ENCODE measurements at regions not wholly inside any gene's neighbourhood (a gene's known extent, or its start where the extent isn't known, plus 50 kb on each side); places are given as distances from the start of the nearest gene placed in this dataset.
A peak's percentile ranks its signal among the peaks of the same experiment; 100 is the strongest.

DNA sequence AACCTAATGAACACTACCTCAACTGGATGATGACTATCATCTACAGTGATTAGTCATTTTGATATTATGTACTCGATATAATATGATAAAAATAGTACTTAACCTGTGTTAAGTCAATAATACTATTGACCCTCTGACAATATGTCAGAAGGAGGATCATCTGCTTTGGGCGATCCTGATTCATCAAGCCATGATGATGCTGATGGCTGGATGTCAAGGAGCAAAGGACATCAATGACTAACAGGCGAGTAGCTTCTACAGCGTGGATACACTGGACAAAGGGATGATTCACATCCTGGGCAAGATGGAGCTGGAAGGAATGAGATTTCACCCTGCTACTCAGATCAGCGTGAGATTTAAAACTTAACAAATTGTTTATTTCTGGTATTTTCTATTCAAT lies 94.4 kb upstream of the SKAP2 start:
- no peaks in the 10 kb centered on the region for H3K36me3 ChIP-seq (ENCODE audit: control insufficient read depth in 2 of 4, insufficient read depth in 4 of 4, low read length in 3 of 4)
- H3K9me3 ChIP-seq (ENCODE audit: insufficient read depth in 2 of 2, low read depth in 1 of 2, low read length in 1 of 2), result no peaks in the 10 kb centered on the region
- no peak overlapping the region for H3K4me2 ChIP-seq (ENCODE audit: insufficient read depth in 1 of 2, low read depth in 2 of 2, low read length in 2 of 2)
- no peak overlapping the region for H4K91ac ChIP-seq (replicated peaks; ENCODE audit: insufficient read length, low read length)
- H4K5ac ChIP-seq (ENCODE audit: insufficient read length, low read depth, low read length), result no peak overlapping the region
- H4K8ac ChIP-seq (ENCODE audit: extremely low read depth, insufficient read depth, low read length), result no peak overlapping the region
- no peak overlapping the region for H2BK5ac ChIP-seq (ENCODE audit: low read depth, low read length)
- no peaks in the 10 kb centered on the region for H4K20me1 ChIP-seq (replicated peaks in 1 of 2; ENCODE audit: control insufficient read depth in 1 of 2, insufficient read depth in 2 of 2, low read length in 2 of 2)
- H3K56ac ChIP-seq (replicated peaks; ENCODE audit: insufficient read length, low read depth, low read length), result no peak overlapping the region
- H3K79me1 ChIP-seq (ENCODE audit: low read depth, low read length), result no peaks in the 10 kb centered on the region
- ChIA-PET CTCF (ENCODE audit: partially characterized antibody) (interaction anchor here (0.7 to 2.1 kb wide), 4 partner anchors 10 to 983 kb away, joined by 3 to 5 read pairs (median 4); no protein-coding TSS in a partner anchor), POLR2A (ENCODE audit: partially characterized antibody) (interaction anchor here (0.6 to 1.2 kb wide), 3 partner anchors 11 to 91 kb away, joined by 3 to 4 read pairs (median 4); no protein-coding TSS in a partner anchor)
- no peak for DNase-seq (ENCODE audit: low read depth in 1 of 2, low spot score in 2 of 2)
- no peak overlapping the region for H2BK15ac ChIP-seq (ENCODE audit: low read length)
- no peak overlapping the region for H3K4ac ChIP-seq (replicated peaks; ENCODE audit: insufficient read length, low read depth, low read length)
- H3K27me3 ChIP-seq (replicated peaks in 1 of 4; ENCODE audit: control insufficient read depth in 3 of 4, extremely low read depth in 1 of 4, insufficient read depth in 3 of 4, low read length in 3 of 4), result no peaks in the 10 kb centered on the region
- no peaks in the 10 kb centered on the region for H3K79me2 ChIP-seq (ENCODE audit: control insufficient read depth in 1 of 2, insufficient read depth in 2 of 2, low read length in 2 of 2)
- no peak overlapping the region for H2BK20ac ChIP-seq (ENCODE audit: low read length)
- H3K23ac ChIP-seq (ENCODE audit: insufficient read length), result no peak overlapping the region
- H2BK12ac ChIP-seq (ENCODE audit: low read depth, low read length), result 0 out of 2 replicates have a peak overlapping the region, but pooled peaks have one; percentile 51
- 88% methylated on average over 5 of the region's 5 CpGs; no CpG with 5 or more reads in 1 of the 2 experiments for WGBS, 2 experiments (ENCODE audit: extremely low coverage in 1 of 2, insufficient coverage in 1 of 2, insufficient read length in 1 of 2, insufficient replicate concordance in 2 of 2, low coverage in 1 of 2, low lambda C conversion rate in 2 of 2, missing lambda C conversion rate in 1 of 2)
- H3K23me2 ChIP-seq (ENCODE audit: low read depth, low read length), result no peaks in the 10 kb centered on the region
- no peak overlapping the region for H3K27ac ChIP-seq (ENCODE audit: low read depth, low read length)
- no peak for FAIRE-seq
- H3K9ac ChIP-seq (replicated peaks in 1 of 4; ENCODE audit: extremely low read depth in 1 of 4, low read depth in 3 of 4, low read length in 3 of 4), result no peak overlapping the region
- no peak overlapping the region for H2BK120ac ChIP-seq (replicated peaks; ENCODE audit: low read depth, low read length)
- H2AFZ ChIP-seq (ENCODE audit: low read length), result no peak overlapping the region
- no peaks in the 10 kb centered on the region for H3K4me1 ChIP-seq (replicated peaks in 1 of 4; ENCODE audit: control insufficient read depth in 3 of 4, insufficient read depth in 4 of 4, low read length in 3 of 4)
- no peak overlapping the region for H3K14ac ChIP-seq (ENCODE audit: insufficient read length)
- no peak overlapping the region for H2AK5ac ChIP-seq (ENCODE audit: low read depth, low read length)
- H3K4me3 ChIP-seq (ENCODE audit: extremely low read depth in 1 of 4, insufficient read depth in 2 of 4, low read depth in 3 of 4, low read length in 4 of 4), result no peak overlapping the region
- no peak overlapping the region for H3K18ac ChIP-seq (ENCODE audit: extremely low read depth, low read length)
- no peak for TF ChIP-seq SRF (IDR thresholded peaks at IDR 0.05; ENCODE audit: low read depth, low read length)
- TF ChIP-seq PHF8 (conservative IDR thresholded peaks at IDR 0.05; ENCODE audit: low read depth, low read length), result no peak
- TF ChIP-seq POU5F1 (IDR thresholded peaks at IDR 0.05; ENCODE audit: low read depth, low read length), result no peak
- TF ChIP-seq GABPA (IDR thresholded peaks at IDR 0.05; ENCODE audit: borderline replicate concordance, insufficient read depth, low read length), result no peak
- TF ChIP-seq, protein P1, sequence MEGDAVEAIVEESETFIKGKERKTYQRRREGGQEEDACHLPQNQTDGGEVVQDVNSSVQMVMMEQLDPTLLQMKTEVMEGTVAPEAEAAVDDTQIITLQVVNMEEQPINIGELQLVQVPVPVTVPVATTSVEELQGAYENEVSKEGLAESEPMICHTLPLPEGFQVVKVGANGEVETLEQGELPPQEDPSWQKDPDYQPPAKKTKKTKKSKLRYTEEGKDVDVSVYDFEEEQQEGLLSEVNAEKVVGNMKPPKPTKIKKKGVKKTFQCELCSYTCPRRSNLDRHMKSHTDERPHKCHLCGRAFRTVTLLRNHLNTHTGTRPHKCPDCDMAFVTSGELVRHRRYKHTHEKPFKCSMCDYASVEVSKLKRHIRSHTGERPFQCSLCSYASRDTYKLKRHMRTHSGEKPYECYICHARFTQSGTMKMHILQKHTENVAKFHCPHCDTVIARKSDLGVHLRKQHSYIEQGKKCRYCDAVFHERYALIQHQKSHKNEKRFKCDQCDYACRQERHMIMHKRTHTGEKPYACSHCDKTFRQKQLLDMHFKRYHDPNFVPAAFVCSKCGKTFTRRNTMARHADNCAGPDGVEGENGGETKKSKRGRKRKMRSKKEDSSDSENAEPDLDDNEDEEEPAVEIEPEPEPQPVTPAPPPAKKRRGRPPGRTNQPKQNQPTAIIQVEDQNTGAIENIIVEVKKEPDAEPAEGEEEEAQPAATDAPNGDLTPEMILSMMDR (IDR thresholded peaks at IDR 0.05; ENCODE audit: control extremely low read depth in 1 of 3, insufficient read depth in 1 of 3, low read depth in 1 of 3, low read length in 3 of 3), result no peak
- TF ChIP-seq, protein P2, sequence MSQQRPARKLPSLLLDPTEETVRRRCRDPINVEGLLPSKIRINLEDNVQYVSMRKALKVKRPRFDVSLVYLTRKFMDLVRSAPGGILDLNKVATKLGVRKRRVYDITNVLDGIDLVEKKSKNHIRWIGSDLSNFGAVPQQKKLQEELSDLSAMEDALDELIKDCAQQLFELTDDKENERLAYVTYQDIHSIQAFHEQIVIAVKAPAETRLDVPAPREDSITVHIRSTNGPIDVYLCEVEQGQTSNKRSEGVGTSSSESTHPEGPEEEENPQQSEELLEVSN (IDR thresholded peaks at IDR 0.05), result no peak
- TF ChIP-seq ZNF274 (IDR thresholded peaks at IDR 0.05; ENCODE audit: borderline replicate concordance, extremely low read depth, low read length), result no peak
- TF ChIP-seq POLR2AphosphoS5 (IDR thresholded peaks at IDR 0.05; ENCODE audit: low read depth, low read length), result no peak
- no peak for TF ChIP-seq CBX5 (IDR thresholded peaks at IDR 0.05; ENCODE audit: low read depth, low read length)
- no peak for TF ChIP-seq SIRT6 (IDR thresholded peaks at IDR 0.05; ENCODE audit: low read length)
- no peak for TF ChIP-seq EP300 (IDR thresholded peaks at IDR 0.05; ENCODE audit: borderline replicate concordance in 1 of 2, low read depth in 2 of 2, low read length in 2 of 2)
